ENCODE measurements at regions not wholly inside any gene's neighbourhood (a gene's known extent, or its start where the extent isn't known, plus 50 kb on each side); places are given as distances from the start of the nearest gene placed in this dataset.

- no peaks in the 10 kb centered on the region for H3K79me2 ChIP-seq (ENCODE audit: insufficient read depth, low read length)
- no peaks in the 10 kb centered on the region for H3K9me2 ChIP-seq (ENCODE audit: low read depth, low read length)
- no peaks in the 10 kb centered on the region for H3K36me3 ChIP-seq (ENCODE audit: insufficient read depth, low read length)
- H4K20me1 ChIP-seq (ENCODE audit: insufficient read depth, low read length) = no peaks in the 10 kb centered on the region
- no peaks in the 10 kb centered on the region for H3F3A ChIP-seq (ENCODE audit: insufficient read depth, low read length)
- no peak overlapping the region for H3K27ac ChIP-seq (ENCODE audit: low read depth, low read length, poor library complexity, severe bottlenecking)
- no peak overlapping the region for H3K4me3 ChIP-seq (ENCODE audit: low read depth, low read length, poor library complexity, severe bottlenecking)
- TF ChIP-seq CTCF (IDR thresholded peaks at IDR 0.05; ENCODE audit: low read length) = no peak
- TF ChIP-seq EZH2 (IDR thresholded peaks at IDR 0.05; ENCODE audit: borderline replicate concordance, low read length) = no peak
- H3K9me3 ChIP-seq (ENCODE audit: low read length) = no peaks in the 10 kb centered on the region
- H3K9ac ChIP-seq (ENCODE audit: low read length) = no peak overlapping the region
- H3K4me1 ChIP-seq (ENCODE audit: insufficient read depth, low read length, severe bottlenecking) = no peaks in the 10 kb centered on the region
- H2AFZ ChIP-seq (ENCODE audit: low read length) = no peak overlapping the region
- no peak overlapping the region for H3K4me2 ChIP-seq (ENCODE audit: low read length)
- H3K27me3 ChIP-seq (ENCODE audit: insufficient read depth, low read length) = no peaks in the 10 kb centered on the region
These were observed 237.1 kb upstream of the TLL1 start for GRCh38 chr4:165635951-165636350.

- Histone ChIP-seq H3K4me3 (ENCODE audit: low read depth, low read length, poor library complexity, severe bottlenecking) (no peak overlapping the region), H4K20me1 (ENCODE audit: insufficient read depth, low read length) (no peaks in the 10 kb centered on the region), H3K27me3 (ENCODE audit: insufficient read depth, low read length) (no peaks in the 10 kb centered on the region), H2AFZ (ENCODE audit: low read length) (no peak overlapping the region), H3K9ac (ENCODE audit: low read length) (no peak overlapping the region), H3K79me2 (ENCODE audit: insufficient read depth, low read length) (no peaks in the 10 kb centered on the region), H3K9me3 (ENCODE audit: low read length) (no peaks in the 10 kb centered on the region), H3K9me2 (ENCODE audit: low read depth, low read length) (no peaks in the 10 kb centered on the region), H3K4me1 (ENCODE audit: insufficient read depth, low read length, severe bottlenecking) (no peaks in the 10 kb centered on the region), H3F3A (ENCODE audit: insufficient read depth, low read length) (no peaks in the 10 kb centered on the region), H3K27ac (ENCODE audit: low read depth, low read length, poor library complexity, severe bottlenecking) (no peak overlapping the region), H3K4me2 (ENCODE audit: low read length) (no peak overlapping the region), H3K36me3 (ENCODE audit: insufficient read depth, low read length) (no peaks in the 10 kb centered on the region)
- TF ChIP-seq EZH2 (IDR thresholded peaks at IDR 0.05; ENCODE audit: borderline replicate concordance, low read length) (no peak), CTCF (IDR thresholded peaks at IDR 0.05; ENCODE audit: low read length) (no peak)
These were observed 221.1 kb upstream of the TLL1 start for GRCh38 chr4:165651901-165652300.

- Histone ChIP-seq H3K4me2 (ENCODE audit: low read length) (no peak overlapping the region), H3K4me1 (ENCODE audit: insufficient read depth, low read length, severe bottlenecking) (no peaks in the 10 kb centered on the region), H3K27me3 (ENCODE audit: insufficient read depth, low read length) (no peaks in the 10 kb centered on the region), H3K36me3 (ENCODE audit: insufficient read depth, low read length) (no peaks in the 10 kb centered on the region), H4K20me1 (ENCODE audit: insufficient read depth, low read length) (no peaks in the 10 kb centered on the region), H3K79me2 (ENCODE audit: insufficient read depth, low read length) (no peaks in the 10 kb centered on the region), H3K9me2 (ENCODE audit: low read depth, low read length) (no peaks in the 10 kb centered on the region), H3F3A (ENCODE audit: insufficient read depth, low read length) (no peaks in the 10 kb centered on the region), H3K9ac (ENCODE audit: low read length) (no peak overlapping the region), H3K4me3 (ENCODE audit: low read depth, low read length, poor library complexity, severe bottlenecking) (no peak overlapping the region), H3K27ac (ENCODE audit: low read depth, low read length, poor library complexity, severe bottlenecking) (no peak overlapping the region), H2AFZ (ENCODE audit: low read length) (no peak overlapping the region), H3K9me3 (ENCODE audit: low read length) (no peaks in the 10 kb centered on the region)
- TF ChIP-seq EZH2 (IDR thresholded peaks at IDR 0.05; ENCODE audit: borderline replicate concordance, low read length) = no peak
- TF ChIP-seq CTCF (IDR thresholded peaks at IDR 0.05; ENCODE audit: low read length) = no peak
These were observed 218.5 kb upstream of the TLL1 start for GRCh38 chr4:165654556-165654955.
